ENCODE measurements at regions not wholly inside any gene's neighbourhood (a gene's known extent, or its start where the extent isn't known, plus 50 kb on each side); places are given as distances from the start of the nearest gene placed in this dataset.
"Not testable (repeated sequence)": the region's sequence is repeated elsewhere in the genome, so short reads cannot be mapped to it uniquely, and the experiment has no call there.

GRCh38 chr5:152171888-152172287, 233.2 kb downstream of the NMUR2 start:
- no peak for DNase-seq

- no peak for DNase-seq
These were observed 234.7 kb downstream of the NMUR2 start for GRCh38 chr5:152170350-152170749.

GRCh38 chr5:152164860-152165259, 240.2 kb upstream of the GLRA1 start:
- DNase-seq, result no peak

GRCh38 chr5:152159894-152160293, 235.2 kb upstream of the GLRA1 start:
- not testable (repeated sequence) for DNase-seq

GRCh38 chr5:152154452-152154851, 229.8 kb upstream of the GLRA1 start:
- DNase-seq, result not testable (repeated sequence)

- DNase-seq, result no peak
These were observed 227.3 kb upstream of the GLRA1 start for GRCh38 chr5:152151940-152152339.

- DNase-seq, result no peak
These were observed 226.5 kb upstream of the GLRA1 start for GRCh38 chr5:152151113-152151512.

- no peak for DNase-seq
These were observed 222.6 kb upstream of the GLRA1 start for GRCh38 chr5:152147286-152147685.

- no peak for DNase-seq
These were observed 221.9 kb upstream of the GLRA1 start for GRCh38 chr5:152146566-152146965.

- DNase-seq, result no peak
These were observed 219.9 kb upstream of the GLRA1 start for GRCh38 chr5:152144556-152144955.

GRCh38 chr5:152144030-152144429, 219.4 kb upstream of the GLRA1 start:
- no peak for DNase-seq

- peak; percentile 10 for DNase-seq
These were observed 218.3 kb upstream of the GLRA1 start for GRCh38 chr5:152142840-152143469.

GRCh38 chr5:152140347-152140746, 215.7 kb upstream of the GLRA1 start:
- DNase-seq, result no peak

- DNase-seq, result no peak
These were observed 212.4 kb upstream of the GLRA1 start for GRCh38 chr5:152137063-152137462.

- DNase-seq, result no peak
These were observed 211.7 kb upstream of the GLRA1 start for GRCh38 chr5:152136321-152136720.

GRCh38 chr5:152135827-152136226, 211.2 kb upstream of the GLRA1 start:
- no peak for DNase-seq

- DNase-seq, result no peak
These were observed 201.1 kb upstream of the GLRA1 start for GRCh38 chr5:152125661-152126205.

GRCh38 chr5:152124409-152125041, 199.9 kb upstream of the GLRA1 start:
- DNase-seq, result no peak

- no peak for DNase-seq
These were observed 194.2 kb upstream of the GLRA1 start for GRCh38 chr5:152118676-152119470.

- no peak for DNase-seq
These were observed 192.3 kb upstream of the GLRA1 start for GRCh38 chr5:152116934-152117333.

GRCh38 chr5:152113401-152113800, 188.8 kb upstream of the GLRA1 start:
- DNase-seq, result no peak

- no peak for DNase-seq
These were observed 182.6 kb upstream of the GLRA1 start for GRCh38 chr5:152107220-152107619.

- no peak for DNase-seq
These were observed 181.9 kb upstream of the GLRA1 start for GRCh38 chr5:152106571-152106970.

- no peak for DNase-seq
These were observed 180.4 kb upstream of the GLRA1 start for GRCh38 chr5:152105085-152105484.
